HepG2 (cell line): ENCODE measurements at regions not wholly inside any gene's neighbourhood (a gene's known extent, or its start where the extent isn't known, plus 50 kb on each side); places are given as distances from the start of the nearest gene placed in this dataset.

ENCODE experiments used
- CREB1 ChIP-seq, 2 experiments: fragments of 450-650 bp in 1 of 2; IDR thresholded peaks; 2 replicates each; pipeline ENCODE4 v1.6.1; 2016 to 2017; ENCODE audit warnings: control low read depth in 1 of 2, mild to moderate bottlenecking in 1 of 2, missing compliant biosample characterization in 1 of 2, missing genetic modification characterization in 1 of 2
- CTCF ChIP-seq: sonication (generic); formaldehyde crosslinking; IDR thresholded peaks from 2 replicates; pipeline ENCODE4 v1.5.0; 2020; ENCODE audit warnings: mild to moderate bottlenecking, missing genetic modification reagents, moderate library complexity
- ERF ChIP-seq: IDR thresholded peaks from 2 replicates; pipeline ENCODE4 v1.6.1; 2018; ENCODE audit warnings: missing biosample characterization, missing genetic modification reagents
- EZH2 ChIP-seq: conservative IDR thresholded peaks from 2 replicates; pipeline ENCODE4 v1.6.1; 2012; ENCODE audit warnings: mild to moderate bottlenecking, low read depth, low read length, moderate library complexity
- HOXD1 ChIP-seq: sonication (generic); formaldehyde crosslinking; IDR thresholded peaks from 2 replicates; pipeline ENCODE4 v1.5.0; 2020; ENCODE audit warnings: missing genetic modification reagents
- NR2F6 ChIP-seq, 2 experiments: IDR thresholded peaks; 2 replicates each; pipeline ENCODE4 v1.6.1; 2016; ENCODE audit warnings: antibody characterized with exemption in 1 of 2, mild to moderate bottlenecking in 1 of 2
- REST ChIP-seq, 2 experiments: IDR thresholded peaks; 2 replicates each; pipeline ENCODE4 v1.6.1; 2011 to 2012; ENCODE audit warnings: low read length in 2 of 2, borderline replicate concordance in 1 of 2, low read depth in 1 of 2, mild to moderate bottlenecking in 1 of 2, moderate library complexity in 1 of 2
- REXO4 ChIP-seq: sonication (generic); formaldehyde crosslinking; IDR thresholded peaks from 2 replicates; pipeline ENCODE4 v1.8.0; 2022; ENCODE audit warnings: missing genetic modification reagents, mild to moderate bottlenecking, borderline replicate concordance
- SMAD3 ChIP-seq: sonication (generic); formaldehyde crosslinking; IDR thresholded peaks from 2 replicates; pipeline ENCODE4 v1.4.0; 2020; ENCODE audit warnings: missing genetic modification reagents
- TCF7L2 ChIP-seq: IDR thresholded peaks from 2 replicates; pipeline ENCODE4 v1.6.1; 2011; ENCODE audit warnings: mild to moderate bottlenecking, low read depth, low read length, moderate library complexity
- ZBTB40 ChIP-seq, 2 experiments: fragments of 450-650 bp in 1 of 2; sonication (generic) in 1 of 2; formaldehyde crosslinking in 1 of 2; IDR thresholded peaks; 2 replicates each; pipeline versions ENCODE4 v1.6.1 to v1.8.0; 2016 to 2022; ENCODE audit warnings: antibody characterized with exemption in 1 of 2, mild to moderate bottlenecking in 1 of 2, missing genetic modification reagents in 1 of 2
- ZFY ChIP-seq: sonication (generic); formaldehyde crosslinking; IDR thresholded peaks from 2 replicates; pipeline ENCODE4 v1.4.0; 2020; ENCODE audit warnings: missing genetic modification reagents
- ZNF362 ChIP-seq: sonication (generic); formaldehyde crosslinking; IDR thresholded peaks from 2 replicates; pipeline ENCODE4 v1.4.0; 2020; ENCODE audit warnings: missing genetic modification reagents, mild to moderate bottlenecking, borderline replicate concordance
- ZNF746 ChIP-seq: sonication (generic); formaldehyde crosslinking; IDR thresholded peaks from 2 replicates; pipeline ENCODE4 v1.8.0; 2022; ENCODE audit warnings: mild to moderate bottlenecking, missing genetic modification reagents

- TF ChIP-seq CREB1 (IDR thresholded peaks at IDR 0.05) (no peak), CREB1 (CRISPR knock-in tag; IDR thresholded peaks at IDR 0.05) (no peak), HOXD1 (CRISPR knock-in tag) (no peak), SMAD3 (CRISPR knock-in tag) (no peak), CTCF (CRISPR knock-in tag) (no peak), EZH2 (no peak), REXO4 (no peak), REST (IDR thresholded peaks at IDR 0.05; ENCODE audit: borderline replicate concordance in 1 of 2, low read depth in 1 of 2, low read length in 2 of 2) (no peak), ERF (CRISPR knock-in tag) (no peak), ZNF362 (CRISPR knock-in tag) (no peak), TCF7L2 (no peak), ZFY (CRISPR knock-in tag) (no peak), ZBTB40 (IDR thresholded peaks at IDR 0.05) (no peak), ZBTB40 (CRISPR knock-in tag; IDR thresholded peaks at IDR 0.05) (no peak), NR2F6 (IDR thresholded peaks at IDR 0.05) (no peak), NR2F6 (CRISPR knock-in tag; IDR thresholded peaks at IDR 0.05) (no peak), ZNF746 (no peak)
Observed at GRCh38 chr10:36066102-36066501, 424.0 kb upstream of the FZD8 start.
